SK-N-SH (cell line): ENCODE measurements at regions not wholly inside any gene's neighbourhood (a gene's known extent, or its start where the extent isn't known, plus 50 kb on each side); places are given as distances from the start of the nearest gene placed in this dataset.
"Not testable (repeated sequence)": the region's sequence is repeated elsewhere in the genome, so short reads cannot be mapped to it uniquely, and the experiment has no call there.

ENCODE experiments used
- CTCF ChIA-PET: fragments of 300-600, 350-600 bp; formaldehyde crosslinking; extraction: SDS; loops from one replicate; lab custom pipeline; 2021; lab: Yijun Ruan, JAX
- POLR2A ChIA-PET: fragments of 350-600 bp; sonication (Branson Sonifier 250); formaldehyde crosslinking; extraction: SDS; loops from one replicate; lab custom pipeline; 2020; ENCODE audit warnings: antibody characterized with exemption, inconsistent platforms; lab: Yijun Ruan, JAX
- DNase-seq: peaks from one replicate; pipeline ENCODE4 v3.0.0; 2012
- H2AFZ ChIP-seq: fragments of 200-600 bp; sonication (generic); 2 replicates; pipeline ENCODE4 v1.8.1; 2016; ENCODE audit warnings: antibody characterized with exemption, mild to moderate bottlenecking, low read depth
- H3F3A ChIP-seq: fragments of 200-600 bp; sonication (generic); replicated peaks from 2 replicates; pipeline ENCODE3; 2016; ENCODE audit warnings: antibody characterized with exemption, mild to moderate bottlenecking; ENCODE audit not compliant: insufficient read depth
- H3K27ac ChIP-seq, 2 experiments: fragments of 200-500 bp in 1 of 2; fragments of 200-600 bp in 1 of 2; sonication (Bioruptor generic) in 1 of 2; sonication (generic), shearing (Covaris generic) in 1 of 2; 2 replicates each; pipeline versions ENCODE4 v1.5.1 to v1.6.1; 2014 to 2016; ENCODE audit warnings: low read depth in 2 of 2, inconsistent platforms in 1 of 2, low read length in 1 of 2, mild to moderate bottlenecking in 1 of 2, mixed read lengths in 1 of 2
- H3K27me3 ChIP-seq: fragments of 200-600 bp; sonication (generic), shearing (Covaris generic); 2 replicates; pipeline ENCODE4 v1.6.1; 2016; ENCODE audit warnings: mixed run types; ENCODE audit not compliant: insufficient read depth
- H3K36me3 ChIP-seq, 2 experiments: fragments of 200-500 bp in 1 of 2; fragments of 200-600 bp in 1 of 2; sonication (Bioruptor generic) in 1 of 2; sonication (generic) in 1 of 2; replicated peaks in 1 of 2; 2 replicates each; pipeline versions ENCODE3 to v1.5.1; 2014 to 2016; ENCODE audit warnings: low read length in 1 of 2, mild to moderate bottlenecking in 1 of 2; ENCODE audit not compliant: insufficient read depth in 2 of 2, control insufficient read depth in 1 of 2
- H3K4me1 ChIP-seq, 2 experiments: fragments of 200-500 bp in 1 of 2; fragments of 200-600 bp in 1 of 2; sonication (Bioruptor generic) in 1 of 2; sonication (generic), shearing (Covaris generic) in 1 of 2; 2 replicates each; pipeline versions ENCODE4 v1.5.1 to v1.6.1; 2014 to 2016; ENCODE audit warnings: low read depth in 1 of 2, low read length in 1 of 2, mixed run types in 1 of 2; ENCODE audit not compliant: insufficient read depth in 2 of 2, control insufficient read depth in 1 of 2
- H3K4me2 ChIP-seq: fragments of 200-600 bp; sonication (generic), shearing (Covaris generic); 2 replicates; pipeline ENCODE4 v1.6.1; 2017; ENCODE audit warnings: mixed run types
- H3K4me3 ChIP-seq, 2 experiments: fragments of 200-500 bp in 1 of 2; fragments of 200-600 bp in 1 of 2; sonication (Bioruptor generic) in 1 of 2; sonication (generic), shearing (Covaris generic) in 1 of 2; 2 replicates each; pipeline versions ENCODE4 v1.5.1 to v1.8.1; 2014 to 2016; ENCODE audit warnings: low read depth in 2 of 2, inconsistent platforms in 1 of 2, low read length in 1 of 2, mild to moderate bottlenecking in 1 of 2, mixed read lengths in 1 of 2, moderate library complexity in 1 of 2
- H3K79me2 ChIP-seq: fragments of 200-600 bp; sonication (generic); 2 replicates; pipeline ENCODE4 v1.8.1; 2017; ENCODE audit warnings: mild to moderate bottlenecking; ENCODE audit not compliant: insufficient read depth
- H3K9ac ChIP-seq: fragments of 200-600 bp; sonication (generic); 2 replicates; pipeline ENCODE4 v1.6.1; 2017; ENCODE audit warnings: mixed run types
- H3K9me2 ChIP-seq: fragments of 200-600 bp; sonication (generic); 2 replicates; pipeline ENCODE4 v1.6.1; 2017; ENCODE audit warnings: mixed run types
- H3K9me3 ChIP-seq: fragments of 200-600 bp; sonication (generic); 2 replicates; pipeline ENCODE4 v1.6.1; 2017; ENCODE audit warnings: mixed run types, mild to moderate bottlenecking, moderate library complexity
- H4K20me1 ChIP-seq: fragments of 200-600 bp; sonication (generic); 2 replicates; pipeline ENCODE4 v1.6.1; 2017; ENCODE audit warnings: mild to moderate bottlenecking, mixed run types; ENCODE audit not compliant: insufficient read depth
- CTCF ChIP-seq: fragments of 200-600 bp; sonication (generic); IDR thresholded peaks from 2 replicates; pipeline ENCODE4 v1.6.1; 2017; ENCODE audit warnings: antibody characterized with exemption, mild to moderate bottlenecking, moderate library complexity
- NFIC ChIP-seq: IDR thresholded peaks from 2 replicates; pipeline ENCODE4 v1.4.0; 2012; ENCODE audit warnings: borderline replicate concordance
- RAD21 ChIP-seq: IDR thresholded peaks from 2 replicates; pipeline ENCODE4 v1.6.1; 2012; ENCODE audit warnings: mild to moderate bottlenecking, low read length
- REST ChIP-seq: IDR thresholded peaks from 2 replicates; pipeline ENCODE4 v1.6.1; 2012; ENCODE audit warnings: mild to moderate bottlenecking, low read depth, low read length, moderate library complexity
- TCF12 ChIP-seq: IDR thresholded peaks from 2 replicates; pipeline ENCODE4 v1.4.0; 2012
- USF2 ChIP-seq: fragments of 150-350 bp; IDR thresholded peaks from 2 replicates; pipeline ENCODE4 v1.6.1; 2017; ENCODE audit warnings: antibody characterized with exemption, low read length, low read depth, borderline replicate concordance
- WGBS: methylation state at CpG from one replicate; pipeline ENCODE4 v1.1.6; 2017; ENCODE audit warnings: low lambda C conversion rate; 5-methylcytosine and 5-hydroxymethylcytosine counted together

GRCh38 chr11:126145954-126146353 lies 65.5 kb downstream of the RPUSD4 start:
- Histone ChIP-seq H3K4me3 (no peak overlapping the region), H3F3A (no peaks in the 10 kb centered on the region), H3K4me1 (peaks cover 4 to 18% of the 10 kb centered on the region in 2 experiments; a peak in 3 of 4 replicates), H4K20me1 (no peaks in the 10 kb centered on the region), H3K27ac (no peak overlapping the region), H3K36me3 (no peaks in the 10 kb centered on the region), H3K9me3 (no peaks in the 10 kb centered on the region), H2AFZ (no peak overlapping the region), H3K9ac (no peak overlapping the region), H3K9me2 (no peaks in the 10 kb centered on the region), H3K4me2 (no peak overlapping the region), H3K79me2 (no peaks in the 10 kb centered on the region), H3K27me3 (no peaks in the 10 kb centered on the region)
- no peak for DNase-seq
- ChIA-PET POLR2A (no interaction called here), CTCF (interaction anchor here (1.2 to 1.3 kb wide), 2 partner anchors 29 to 84 kb away, joined by 3 to 5 read pairs; no protein-coding TSS in a partner anchor)
- no peak for TF ChIP-seq REST
- no peak for TF ChIP-seq RAD21
- no peak for TF ChIP-seq CTCF
- no peak for TF ChIP-seq NFIC
- TF ChIP-seq TCF12 = no peak
- no peak for TF ChIP-seq USF2
- WGBS = 55% methylated on average over 4 of the region's 9 CpGs

GRCh38 chr11:126143491-126143890 lies 68.0 kb downstream of the RPUSD4 start:
- H3F3A ChIP-seq, H4K20me1 ChIP-seq, H3K27ac ChIP-seq, H3K27me3 ChIP-seq, H3K9me2 ChIP-seq, H3K79me2 ChIP-seq, CTCF ChIA-PET, H2AFZ ChIP-seq, H3K4me2 ChIP-seq, H3K9me3 ChIP-seq, POLR2A ChIA-PET, DNase-seq, H3K36me3 ChIP-seq, H3K4me3 ChIP-seq, H3K9ac ChIP-seq: not testable (repeated sequence)
- 51% methylated on average over 2 of the region's 2 CpGs for WGBS
- peaks cover 25 to 33% of the 10 kb centered on the region in 2 experiments for H3K4me1 ChIP-seq
